GM08714 (cell line): ENCODE measurements at regions not wholly inside any gene's neighbourhood (a gene's known extent, or its start where the extent isn't known, plus 50 kb on each side); places are given as distances from the start of the nearest gene placed in this dataset.

ENCODE experiments used
- H3K4me3 ChIP-seq: fragments of 200-500 bp; sonication (Bioruptor generic); 2 replicates; pipeline ENCODE4 v1.5.1; 2014; ENCODE audit warnings: mild to moderate bottlenecking, low read length, inconsistent platforms
- ZNF274 ChIP-seq: IDR thresholded peaks from 2 replicates; pipeline ENCODE4 v1.6.1; 2012; ENCODE audit warnings: mild to moderate bottlenecking, low read depth, low read length

DNA sequence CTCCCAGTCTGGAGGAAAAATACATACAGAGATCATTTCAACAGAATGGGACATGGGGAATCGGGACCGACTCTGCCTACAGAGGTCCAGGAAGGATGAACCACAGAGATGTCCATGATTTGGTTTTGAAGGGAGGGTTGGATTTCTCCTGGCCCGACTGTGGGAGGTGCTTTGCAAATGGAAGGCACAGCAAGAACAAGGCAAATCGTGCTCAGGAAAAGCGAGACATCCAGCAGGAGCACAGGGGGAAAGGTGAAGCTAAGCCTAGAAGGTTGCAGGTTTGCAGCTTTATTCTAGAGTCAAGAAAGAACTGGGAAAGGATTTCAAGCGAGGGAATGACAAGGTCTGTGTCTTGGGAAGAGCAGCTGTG lies 181.9 kb downstream of the OPA1 start:
- no peak for TF ChIP-seq ZNF274
- H3K4me3 ChIP-seq = no peak overlapping the region

DNA sequence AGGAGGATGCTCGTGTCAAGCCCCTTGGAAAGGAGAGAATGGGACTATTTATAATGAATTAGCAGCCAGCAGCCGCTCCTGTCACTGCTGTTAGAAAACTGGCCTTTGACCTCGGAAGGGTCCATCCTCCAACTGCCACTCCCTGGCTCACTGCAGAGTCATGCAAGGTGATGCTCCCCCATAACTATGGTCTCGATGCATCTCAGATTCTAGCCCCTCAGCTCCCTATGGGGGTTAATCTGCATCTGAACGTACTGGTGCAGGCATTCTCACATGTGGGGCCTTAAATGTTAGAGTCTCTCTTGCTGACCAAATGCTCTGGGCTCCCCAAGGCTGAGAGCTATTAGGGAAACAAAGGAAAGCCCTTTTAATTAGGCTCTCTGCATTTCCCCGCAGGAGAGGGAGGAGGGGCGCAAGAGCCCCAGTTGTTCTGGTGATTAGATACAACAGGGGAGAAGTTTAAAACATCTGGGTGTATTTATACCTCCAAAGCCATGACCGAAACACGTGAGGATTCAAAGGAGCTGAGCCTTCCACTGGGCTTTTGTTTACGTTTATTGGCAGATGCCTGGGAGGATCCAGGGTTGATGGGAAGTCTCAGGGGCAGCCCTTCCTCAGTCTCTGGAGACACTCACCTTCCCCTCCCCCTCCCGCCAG lies 182.5 kb downstream of the OPA1 start:
- H3K4me3 ChIP-seq = no peak overlapping the region
- TF ChIP-seq ZNF274 = no peak

DNA sequence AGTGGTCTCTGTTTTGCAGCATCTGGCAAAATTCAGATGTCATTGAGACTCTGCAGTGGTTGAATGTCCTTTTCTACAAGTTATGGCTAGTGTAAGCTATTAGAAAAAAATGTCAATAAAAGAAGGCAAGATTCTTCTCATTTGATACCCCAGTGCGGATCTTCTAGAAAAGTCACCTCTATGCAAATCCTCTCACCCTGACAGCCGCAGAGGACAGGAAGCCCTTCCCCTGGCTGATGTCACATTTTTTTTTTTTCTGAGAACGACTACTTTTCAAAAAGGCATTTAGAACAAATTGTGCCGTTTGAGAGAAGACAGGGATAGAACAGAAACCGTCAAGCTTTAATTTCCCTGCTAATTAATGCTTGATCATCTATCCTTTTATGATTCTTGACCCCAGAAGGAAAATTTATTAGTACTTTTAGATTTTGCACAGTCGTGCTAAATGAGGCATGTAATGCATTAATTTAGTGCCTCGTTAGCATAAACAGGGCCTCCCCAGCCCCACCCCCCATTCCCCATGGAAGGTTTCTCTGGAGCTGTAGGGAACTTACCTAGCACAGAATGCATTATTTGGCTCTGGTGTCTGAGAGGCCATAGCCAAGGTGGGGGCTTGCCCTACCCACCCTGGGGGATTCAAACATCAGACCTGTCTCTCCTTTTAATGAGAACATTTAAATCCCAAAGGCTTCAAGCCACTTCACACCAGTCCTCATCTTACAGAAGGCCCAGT lies 183.8 kb downstream of the OPA1 start:
- H3K4me3 ChIP-seq = no peak overlapping the region
- TF ChIP-seq ZNF274 = no peak

DNA sequence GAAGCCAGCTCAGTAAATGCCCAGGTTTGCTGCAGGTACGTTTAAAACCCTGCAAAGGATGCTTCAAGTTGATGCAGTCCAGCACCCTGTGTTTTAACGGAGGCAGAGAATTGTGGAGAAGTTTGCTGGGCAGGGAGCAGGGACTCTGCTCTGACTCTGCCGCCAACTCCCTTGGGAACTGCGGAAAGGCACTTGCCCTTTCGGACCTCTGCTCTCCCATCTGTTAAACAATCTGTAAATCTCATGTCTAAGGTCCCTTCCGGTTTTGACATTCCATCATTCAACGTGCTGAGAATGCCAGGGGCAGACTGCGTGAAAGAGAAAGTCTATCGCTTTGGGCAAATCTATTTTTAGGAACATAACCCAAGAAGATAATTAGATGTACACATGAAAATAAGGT lies 184.5 kb downstream of the OPA1 start:
- no peak for TF ChIP-seq ZNF274
- H3K4me3 ChIP-seq = no peak overlapping the region

DNA sequence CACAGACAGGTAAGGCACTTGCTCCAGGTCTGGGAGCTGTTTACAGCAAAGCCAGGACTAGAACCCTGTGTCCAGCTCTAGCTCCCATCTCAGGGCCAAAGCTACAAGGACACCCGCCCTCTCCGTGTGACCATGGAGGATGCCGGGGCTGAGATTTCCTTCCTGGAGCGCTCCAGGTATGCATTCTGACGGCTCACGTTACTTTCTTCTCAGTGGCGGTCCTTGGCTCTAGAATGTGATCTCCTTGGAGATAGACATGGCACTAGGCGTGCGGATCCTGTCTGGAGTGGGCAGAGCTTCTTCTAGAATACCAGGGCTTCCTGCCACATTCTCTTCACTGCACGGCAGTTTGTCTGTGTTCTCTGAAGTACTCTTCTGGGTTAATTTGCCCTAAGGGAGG lies 185.7 kb downstream of the OPA1 start:
- TF ChIP-seq ZNF274 = no peak
- H3K4me3 ChIP-seq = no peak overlapping the region

DNA sequence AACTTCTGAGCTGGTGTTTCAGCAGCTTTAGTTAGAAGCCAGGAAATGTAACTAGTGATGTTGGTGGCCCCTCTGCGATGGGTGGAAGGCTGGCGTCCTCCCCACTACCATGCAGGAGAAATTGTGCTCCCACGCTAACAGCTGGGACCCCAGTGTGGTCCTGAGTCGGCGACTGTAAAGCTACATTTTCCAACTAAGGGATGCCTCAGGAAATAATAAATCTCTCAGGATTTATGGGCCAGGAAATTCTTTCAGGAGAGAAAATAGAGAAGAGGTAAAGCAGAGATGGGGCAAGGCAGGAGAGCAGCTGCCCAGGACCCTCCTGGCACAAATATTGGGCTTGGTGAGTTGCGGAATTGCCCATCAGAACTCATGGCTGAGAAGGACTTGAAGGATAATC lies 186.9 kb downstream of the OPA1 start:
- H3K4me3 ChIP-seq = no peak overlapping the region
- no peak for TF ChIP-seq ZNF274

DNA sequence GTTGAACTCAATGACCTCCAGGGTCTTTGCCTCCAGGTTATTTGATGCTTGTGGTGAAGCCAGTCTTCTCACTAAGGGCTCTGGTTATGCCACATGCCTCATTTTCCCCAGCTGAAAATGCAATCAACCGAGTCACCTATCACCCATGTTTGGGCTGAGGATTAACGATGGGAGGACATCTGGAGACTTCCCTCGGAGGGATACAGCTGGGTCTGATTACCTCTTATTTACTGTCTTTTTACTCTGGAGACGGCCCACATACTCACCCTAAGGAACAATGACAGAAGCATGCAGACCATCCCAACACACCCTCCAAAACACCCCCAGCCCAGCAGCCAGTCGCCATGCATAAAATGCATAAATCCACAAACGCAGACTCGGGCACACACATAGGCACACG lies 187.4 kb downstream of the OPA1 start:
- no peak for TF ChIP-seq ZNF274
- H3K4me3 ChIP-seq = no peak overlapping the region

DNA sequence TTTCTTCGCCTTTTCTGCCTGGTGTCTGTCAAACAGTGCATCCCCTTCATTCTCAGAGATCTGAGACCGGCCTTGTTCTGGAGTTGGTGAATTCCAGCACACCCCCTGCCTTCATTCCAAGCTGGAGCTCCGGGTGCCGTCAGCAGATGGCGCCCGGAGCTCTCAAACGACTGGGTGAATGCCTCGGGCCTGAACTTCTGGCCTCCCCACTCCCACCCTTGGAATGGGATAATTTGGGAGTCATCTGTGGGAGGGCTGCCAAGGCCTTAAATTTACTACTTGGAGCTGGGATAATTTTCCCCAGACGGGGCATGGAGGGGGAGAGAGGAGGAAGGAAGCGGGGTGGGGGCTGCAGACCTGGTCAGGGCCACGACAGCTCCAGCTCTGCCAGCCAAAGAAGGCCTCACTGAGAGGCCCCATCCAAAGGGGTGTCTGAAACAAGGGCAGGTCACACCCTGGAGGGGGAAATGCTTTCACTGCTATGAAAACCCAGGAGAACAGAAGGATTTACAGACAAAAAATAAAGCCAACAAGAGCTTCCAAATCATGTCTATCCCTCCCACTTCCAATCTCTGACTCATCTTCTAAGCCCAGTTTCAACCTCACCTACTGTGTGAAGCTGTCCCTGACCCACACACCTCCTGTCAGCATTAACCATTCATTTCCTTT lies 187.9 kb downstream of the OPA1 start:
- H3K4me3 ChIP-seq = no peak overlapping the region
- TF ChIP-seq ZNF274 = no peak

DNA sequence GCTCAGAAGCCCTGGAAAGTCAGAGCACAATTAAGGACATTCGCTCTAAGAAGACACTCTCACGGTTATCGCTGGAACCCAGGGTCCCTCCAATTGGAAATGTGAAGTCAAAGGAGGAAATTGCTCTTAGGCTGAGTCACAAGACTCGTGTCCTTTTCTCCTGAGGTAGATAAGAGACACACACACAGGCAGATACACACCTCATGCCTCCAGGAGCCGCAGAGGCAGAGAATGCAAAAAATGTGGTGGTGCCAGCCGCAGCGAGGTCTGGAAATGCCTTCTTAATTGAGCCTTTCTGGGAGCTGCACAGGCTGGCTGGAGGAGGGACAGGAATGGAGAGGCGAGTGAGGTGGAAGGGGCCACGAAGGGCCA lies 189.3 kb downstream of the OPA1 start:
- no peak overlapping the region for H3K4me3 ChIP-seq
- no peak for TF ChIP-seq ZNF274

DNA sequence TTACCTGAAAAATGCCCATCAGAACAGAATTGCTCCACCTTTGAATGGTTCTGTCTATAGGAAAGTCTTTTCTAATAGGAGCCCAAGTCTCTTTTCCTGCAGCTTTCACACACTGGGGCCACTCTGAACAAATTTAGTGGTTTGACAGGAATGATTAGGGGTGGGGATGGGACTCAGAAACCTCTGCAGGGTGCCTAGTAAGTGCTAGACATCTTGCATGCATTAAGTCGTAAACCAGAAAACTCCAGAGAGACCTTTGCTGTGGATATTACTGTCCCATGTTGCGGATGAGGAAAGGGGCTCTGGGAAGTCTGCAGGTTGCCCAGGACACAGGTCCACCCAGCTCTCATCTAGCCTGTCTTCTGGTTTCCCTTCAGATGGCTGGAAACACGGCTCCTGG lies 189.7 kb downstream of the OPA1 start:
- no peak for TF ChIP-seq ZNF274
- H3K4me3 ChIP-seq = no peak overlapping the region

DNA sequence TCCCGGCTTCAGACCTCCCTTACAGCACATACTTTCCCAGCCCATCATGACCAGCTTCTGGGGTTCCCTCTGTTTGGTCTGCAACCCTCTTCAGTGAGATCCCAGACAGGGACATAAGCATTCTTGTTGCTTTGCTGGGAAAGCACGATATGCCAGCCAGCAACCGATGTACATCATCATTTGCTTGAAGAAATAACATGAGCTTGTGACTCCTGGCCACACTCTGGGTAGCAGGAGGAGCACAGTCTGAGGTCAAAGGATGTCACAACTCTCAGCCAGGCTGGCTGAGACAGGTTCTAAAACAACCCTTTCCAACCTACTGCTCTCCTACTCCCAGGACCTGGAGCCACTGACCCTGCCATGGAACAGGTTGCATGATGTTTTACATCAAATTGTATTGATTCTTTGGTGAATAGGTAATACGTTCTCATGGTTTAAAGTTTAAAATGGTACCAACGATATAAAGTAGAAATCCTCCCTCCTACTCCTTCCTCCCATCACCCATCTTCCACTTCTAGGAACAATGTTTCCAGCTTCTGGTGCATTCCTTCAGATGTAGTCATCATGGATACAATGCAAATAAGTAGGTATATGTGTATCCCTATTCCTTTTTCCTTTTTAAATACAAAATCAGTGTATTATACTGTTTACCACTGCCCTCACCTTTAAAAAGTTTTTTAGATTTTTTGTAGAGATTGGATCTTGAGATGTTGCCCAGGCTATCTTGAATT lies 190.3 kb downstream of the OPA1 start:
- no peak overlapping the region for H3K4me3 ChIP-seq
- TF ChIP-seq ZNF274 = no peak

DNA sequence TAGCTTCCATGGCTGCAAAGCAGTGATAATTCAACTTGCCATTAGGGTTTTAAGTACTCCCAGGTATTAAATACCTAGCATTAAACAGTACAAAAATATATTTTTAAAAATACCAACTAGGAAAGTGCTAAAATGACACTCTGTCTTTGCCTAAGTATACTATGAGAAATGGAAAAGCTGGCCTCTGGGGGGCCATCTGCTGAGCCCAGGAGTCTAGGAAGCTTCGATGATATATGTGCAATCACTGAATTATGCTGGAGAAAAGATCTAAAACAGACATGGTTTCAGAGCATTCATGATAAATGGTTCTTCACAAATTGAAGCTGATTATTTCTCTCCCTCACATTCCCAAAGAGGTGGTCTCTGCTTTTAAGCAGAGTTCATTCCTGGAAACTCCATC lies 191.8 kb downstream of the OPA1 start:
- TF ChIP-seq ZNF274 = no peak
- H3K4me3 ChIP-seq = no peak overlapping the region

DNA sequence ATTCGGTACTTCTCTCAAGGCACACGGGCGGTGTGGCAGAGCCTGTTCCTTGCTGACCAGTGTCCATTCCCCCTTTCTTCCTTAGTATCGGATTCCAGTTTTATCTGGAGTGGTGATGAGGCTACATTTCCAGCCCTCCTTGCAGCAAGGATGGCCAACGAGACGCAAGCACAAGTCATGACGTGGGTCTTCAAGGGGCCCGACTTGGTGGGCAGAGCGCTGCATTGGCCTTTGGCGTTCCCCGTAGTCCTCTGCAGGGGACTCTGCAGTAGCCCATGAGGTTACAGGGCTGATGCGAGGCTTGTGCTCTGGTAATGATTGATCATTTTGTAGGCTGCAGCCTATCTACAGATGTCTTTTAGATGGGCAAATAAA lies 194.5 kb downstream of the OPA1 start:
- no peak overlapping the region for H3K4me3 ChIP-seq
- no peak for TF ChIP-seq ZNF274

DNA sequence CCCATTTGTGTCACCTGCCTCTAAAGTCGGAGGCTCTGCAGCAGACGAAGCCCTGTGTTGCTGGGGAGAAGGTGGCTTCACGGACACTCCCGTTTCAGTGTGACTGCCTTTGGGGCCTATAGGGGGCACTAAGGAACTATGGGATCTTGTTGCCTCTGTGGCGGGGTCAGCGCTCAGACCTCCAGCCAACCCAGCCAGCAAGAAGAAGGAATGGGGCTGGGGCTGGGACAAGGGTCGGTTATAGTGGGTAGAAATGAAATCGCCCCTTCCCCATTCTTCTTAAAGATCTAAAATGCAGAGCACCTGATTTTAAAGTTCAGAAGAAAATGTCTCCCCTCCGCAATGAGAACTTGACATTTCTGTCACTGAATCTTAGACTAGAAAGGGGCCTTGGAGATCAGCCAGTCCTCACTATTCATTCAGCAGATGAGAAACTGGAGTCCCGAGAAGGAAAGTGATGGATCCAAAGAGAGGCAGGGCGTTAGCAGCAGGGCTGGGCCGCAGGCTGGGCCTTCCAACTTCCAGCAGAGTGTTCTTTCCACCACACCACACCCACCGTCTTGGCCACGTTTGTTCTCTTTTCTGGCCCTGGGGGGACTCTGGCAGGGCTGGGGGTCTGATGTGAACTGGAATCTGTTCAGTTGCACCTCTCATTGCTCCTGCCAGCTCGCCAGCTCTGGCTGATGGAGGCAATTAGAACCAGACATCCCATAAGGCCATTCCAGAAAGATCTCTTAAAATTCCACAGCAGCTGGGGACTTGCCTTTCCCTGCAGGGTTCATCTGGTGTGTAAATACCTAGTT lies 195.4 kb downstream of the OPA1 start:
- no peak for TF ChIP-seq ZNF274
- H3K4me3 ChIP-seq = no peak overlapping the region

DNA sequence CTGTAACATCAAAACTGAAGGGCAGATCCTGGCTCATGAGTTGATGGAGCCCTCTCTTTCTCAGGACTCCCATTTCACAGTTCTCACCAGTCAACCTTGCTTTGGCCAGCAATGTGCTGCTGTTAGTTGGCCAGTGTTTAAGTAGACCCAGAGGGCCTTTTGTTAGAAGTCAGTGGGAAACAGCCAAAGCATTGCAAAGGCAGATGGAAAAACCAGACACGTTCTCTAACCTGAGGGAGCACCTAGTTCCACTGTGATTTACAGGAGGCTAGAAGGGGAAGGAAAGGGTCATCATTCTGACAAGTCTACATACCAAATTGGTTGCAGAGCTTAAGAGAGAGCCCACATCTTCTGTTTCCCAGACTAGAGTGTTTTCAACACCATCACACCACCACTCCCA lies 196.4 kb downstream of the OPA1 start:
- no peak for TF ChIP-seq ZNF274
- H3K4me3 ChIP-seq = no peak overlapping the region
